ENCODE measurements at regions not wholly inside any gene's neighbourhood (a gene's known extent, or its start where the extent isn't known, plus 50 kb on each side); places are given as distances from the start of the nearest gene placed in this dataset.

GRCh38 chr4:3384771-3385710 is 56.7 kb upstream of the HGFAC start:
- DNase-seq = no peak

GRCh38 chr4:3385711-3386420 is 55.9 kb upstream of the HGFAC start:
- no peak for DNase-seq

DNA sequence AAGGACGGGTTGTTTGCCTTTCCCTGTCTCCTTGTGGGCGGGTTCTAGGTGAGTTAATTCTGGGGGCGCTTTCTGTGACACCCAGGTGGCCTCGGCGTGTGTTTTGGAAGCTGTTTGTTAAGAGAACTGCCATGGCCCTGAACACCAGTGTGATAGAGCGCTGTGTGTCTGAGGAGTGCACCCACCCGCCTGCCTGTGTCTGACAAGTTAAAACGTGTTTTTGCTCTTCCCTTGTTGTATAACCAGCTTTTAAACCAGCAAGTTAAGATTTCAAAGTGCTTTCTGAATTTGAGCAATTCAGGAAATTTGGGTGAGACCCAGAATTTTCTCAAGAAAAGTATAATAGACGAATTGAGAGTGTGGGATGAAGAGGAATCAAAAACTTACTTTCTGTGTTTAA is 55.2 kb upstream of the HGFAC start:
- no peak for DNase-seq

- no peak for DNase-seq
These were observed 54.4 kb upstream of the HGFAC start for GRCh38 chr4:3387154-3387942.

DNA sequence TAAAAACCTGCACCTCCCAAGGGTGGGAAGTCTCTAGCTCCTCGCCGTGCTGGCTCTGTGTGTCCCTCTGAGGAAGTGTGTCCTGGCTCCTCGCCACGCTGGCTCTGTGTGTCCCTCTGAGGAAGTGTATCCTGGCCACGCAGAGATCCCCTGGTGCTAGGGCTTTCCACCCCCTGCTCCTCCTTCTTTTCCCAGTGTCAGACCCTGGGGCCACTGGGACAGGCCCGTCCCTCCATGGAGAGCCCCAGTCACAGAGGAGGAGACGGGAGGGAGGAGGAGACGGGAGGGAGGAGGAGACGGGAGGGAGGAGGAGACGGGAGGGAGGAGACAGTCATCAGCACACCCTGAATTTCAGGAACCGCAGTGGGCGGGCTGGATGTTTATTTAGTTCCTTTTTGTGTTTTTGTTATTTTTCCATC is 53.8 kb upstream of the HGFAC start:
- DNase-seq = no peak

GRCh38 chr4:3388471-3389232 is 53.1 kb upstream of the HGFAC start:
- DNase-seq = no peak

DNA sequence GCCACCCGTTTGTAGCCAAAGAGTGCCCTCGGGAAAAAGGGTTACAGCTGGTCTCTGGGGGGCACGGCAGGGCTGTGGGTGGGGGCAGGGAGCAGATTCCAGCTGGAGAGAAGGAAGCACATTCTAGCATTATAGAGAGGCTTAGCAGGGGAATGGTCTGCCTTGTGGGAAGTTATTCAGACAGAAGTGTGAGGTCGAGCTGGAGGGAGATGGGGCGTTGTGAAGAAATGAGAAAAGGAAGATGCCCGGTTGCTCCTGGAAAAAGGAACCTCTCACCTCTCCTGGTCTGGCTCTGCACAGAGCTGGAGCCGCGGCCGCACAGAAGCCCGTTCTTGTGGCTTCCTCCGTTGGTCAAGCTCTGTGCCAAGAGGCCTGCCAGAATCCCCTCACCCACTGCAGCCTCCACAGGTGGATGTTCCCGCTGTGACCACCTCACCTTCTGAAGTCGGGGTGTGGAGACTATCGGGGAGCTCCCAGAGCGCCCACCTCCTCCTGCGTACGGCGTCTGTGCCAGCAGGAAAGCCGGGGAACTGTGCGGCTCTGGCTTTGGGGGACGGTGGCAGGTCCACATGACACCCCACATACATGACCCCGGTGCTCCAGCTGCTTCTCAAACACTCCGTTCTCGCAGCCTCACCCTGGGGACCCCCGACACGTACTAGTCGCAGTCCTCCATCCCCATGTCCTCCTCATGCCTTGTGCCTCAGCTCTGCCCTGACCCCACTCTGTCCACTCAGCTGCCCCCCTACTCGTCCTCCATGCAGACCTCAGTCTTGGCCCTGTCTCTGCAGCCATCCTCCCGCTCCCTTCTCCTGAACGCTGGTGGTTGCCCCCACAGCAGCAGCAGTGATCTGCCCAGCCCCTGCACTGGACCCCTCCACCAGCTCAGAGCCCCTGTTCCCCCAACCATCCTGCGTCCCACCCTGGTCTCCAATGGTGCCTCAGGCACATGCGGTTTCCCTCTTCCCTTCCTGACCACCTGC is 52.2 kb upstream of the HGFAC start:
- no peak for DNase-seq

DNA sequence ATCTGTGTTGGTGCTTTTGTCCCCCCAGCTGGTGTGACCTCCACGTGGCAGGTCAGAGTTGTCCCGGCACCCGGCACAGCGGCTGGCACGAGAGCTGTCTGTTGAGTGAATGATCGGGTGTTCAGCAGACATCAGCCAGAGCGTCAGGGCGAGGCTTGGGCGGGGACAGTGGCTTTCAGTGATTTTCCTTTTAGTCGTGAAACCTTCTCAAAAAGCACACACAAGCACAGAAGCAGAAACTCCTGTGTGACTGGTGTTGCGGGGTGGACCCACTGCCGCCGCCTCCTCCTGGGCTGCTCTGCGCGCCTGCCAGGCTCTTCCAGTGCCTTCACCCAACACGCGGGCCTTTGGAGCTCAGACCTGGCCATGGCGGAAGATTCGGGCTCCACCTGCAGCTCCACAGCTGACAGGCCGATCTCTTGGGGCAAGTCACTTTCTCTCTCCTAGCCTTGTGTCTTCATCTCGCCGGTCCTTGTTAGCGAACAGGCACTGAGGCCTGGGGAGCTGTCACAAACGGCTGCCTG is 51.4 kb upstream of the HGFAC start:
- DNase-seq = no peak

GRCh38 chr4:3391422-3391821 is 50.3 kb upstream of the HGFAC start:
- DNase-seq = no peak
